PC-3 (cell line): ENCODE measurements at regions not wholly inside any gene's neighbourhood (a gene's known extent, or its start where the extent isn't known, plus 50 kb on each side); places are given as distances from the start of the nearest gene placed in this dataset.

Experiments used
- ATAC-seq: fragments of 200-7000 bp; cut with Tn5 transposase; 2 replicates; pipeline ENCODE4 v1.9.1; 2020; ENCODE audit warnings: mild to moderate bottlenecking, moderate library complexity
- BruUV-seq: library from RNA; stranded (reverse); fragments of 400-500 nt; replicated peaks from 2 replicates; lab custom pipeline; 2021; lab: Mats Ljungman, UMichigan
- CTCF ChIA-PET: fragments of 300-600 bp; sonication (Branson Sonifier 250); formaldehyde crosslinking; loops from one replicate; lab custom pipeline; 2022; ENCODE audit warnings: antibody characterized with exemption; lab: Charles Lee
- POLR2A ChIA-PET: fragments of 300-600 bp; sonication (Branson Sonifier 250); formaldehyde crosslinking; loops from one replicate; lab custom pipeline; 2022; ENCODE audit warnings: antibody characterized with exemption; ENCODE audit not compliant: unreplicated experiment; lab: Charles Lee
- DNase-seq: peaks from one replicate; pipeline ENCODE4 v3.0.0-alpha.2; 2015
- H2AFZ ChIP-seq: fragments of 300-600 bp; sonication (generic); 2 replicates; pipeline ENCODE4 v1.6.0; 2016; ENCODE audit warnings: antibody characterized with exemption, low read length
- H3F3A ChIP-seq: fragments of 300-600 bp; sonication (generic); one replicate; pipeline ENCODE4 v1.6.0; 2017; ENCODE audit warnings: antibody characterized with exemption, low read length, control low read depth, mild to moderate bottlenecking; ENCODE audit not compliant: unreplicated experiment
- H3K27ac ChIP-seq: fragments of 300-600 bp; sonication (generic); 2 replicates; pipeline ENCODE4 v1.5.1; 2016; ENCODE audit warnings: mild to moderate bottlenecking, low read length
- H3K27me3 ChIP-seq: fragments of 300-600 bp; sonication (generic); 2 replicates; pipeline ENCODE4 v1.6.1; 2016; ENCODE audit warnings: low read length, mixed read lengths
- H3K36me3 ChIP-seq: fragments of 300-600 bp; sonication (generic); 2 replicates; pipeline ENCODE4 v1.6.1; 2016; ENCODE audit warnings: low read depth, mixed run types, low read length, mixed read lengths
- H3K4me1 ChIP-seq: fragments of 300-600 bp; sonication (generic); 2 replicates; pipeline ENCODE4 v1.5.1; 2016; ENCODE audit warnings: low read length; ENCODE audit not compliant: insufficient read depth
- H3K4me2 ChIP-seq: fragments of 300-600 bp; sonication (generic); 2 replicates; pipeline ENCODE4 v1.6.0; 2016; ENCODE audit warnings: low read length
- H3K4me3 ChIP-seq: fragments of 300-600 bp; sonication (generic); 2 replicates; pipeline ENCODE4 v1.5.1; 2016; ENCODE audit warnings: mild to moderate bottlenecking, low read length, mixed read lengths
- H3K79me2 ChIP-seq: fragments of 300-600 bp; sonication (generic); 2 replicates; pipeline ENCODE4 v1.6.1; 2017; ENCODE audit warnings: low read length, mixed read lengths
- H3K9ac ChIP-seq: fragments of 300-600 bp; sonication (generic); 2 replicates; pipeline ENCODE4 v1.6.0; 2016; ENCODE audit warnings: mild to moderate bottlenecking, low read length
- H3K9me2 ChIP-seq: fragments of 300-600 bp; sonication (generic); replicated peaks from 2 replicates; pipeline ENCODE4 v1.6.1; 2016; ENCODE audit warnings: mixed run types, low read length, mixed read lengths
- H3K9me3 ChIP-seq: fragments of 300-600 bp; sonication (generic); 2 replicates; pipeline ENCODE4 v1.6.1; 2016; ENCODE audit warnings: low read length, mixed read lengths
- H4K20me1 ChIP-seq: fragments of 300-600 bp; sonication (generic); 2 replicates; pipeline ENCODE4 v1.6.1; 2016; ENCODE audit warnings: low read length, mixed read lengths
- CTCF ChIP-seq: fragments of 300-600 bp; sonication (generic); conservative IDR thresholded peaks from 2 replicates; pipeline ENCODE4 v1.5.1; 2017; ENCODE audit warnings: antibody characterized with exemption, low read depth, mild to moderate bottlenecking, low read length
- EZH2 ChIP-seq: fragments of 300-600 bp; sonication (generic); IDR thresholded peaks from one replicate; pipeline ENCODE4 v1.6.1; 2017; ENCODE audit warnings: antibody characterized with exemption, mild to moderate bottlenecking, low read length; ENCODE audit not compliant: unreplicated experiment
- EZH2phosphoT487 ChIP-seq: fragments of 300-600 bp; sonication (generic); IDR thresholded peaks from 2 replicates; pipeline ENCODE4 v1.6.1; 2018; ENCODE audit warnings: mild to moderate bottlenecking, antibody characterized with exemption, low read length, borderline replicate concordance
- intact Hi-C: fragments of 100-400 bp; cut with micrococcal nuclease; formaldehyde crosslinking; loops from 2 replicates; pipeline ENCODE4 v1.9.0; 2023

GRCh38 chr10:43885842-43886241, 237.2 kb upstream of the ZNF32 start:
- Histone ChIP-seq H4K20me1 (no peaks in the 10 kb centered on the region), H3K9me3 (0 out of 2 replicates have a peak, but pooled peaks cover 3% of the 10 kb centered on the region), H3K4me2 (no peak overlapping the region), H3K36me3 (no peaks in the 10 kb centered on the region), H3K4me1 (peaks cover 13% of the 10 kb centered on the region; the same call in 1 of the 2 replicates), H3K9me2 (no peaks in the 10 kb centered on the region), H3K27me3 (no peaks in the 10 kb centered on the region), H3K9ac (no peak overlapping the region), H2AFZ (no peak overlapping the region), H3K79me2 (no peaks in the 10 kb centered on the region), H3F3A (no peaks in the 10 kb centered on the region), H3K4me3 (no peak overlapping the region), H3K27ac (no peak overlapping the region)
- POLR2A ChIA-PET = no interaction called here
- BruUV-seq = no TSS peak
- CTCF ChIA-PET = no interaction called here
- DNase-seq (no peak), ATAC-seq (no peak)
- TF ChIP-seq EZH2phosphoT487 (no peak), EZH2 (no peak), CTCF (peak; percentile 19; the same call in 1 of the 2 replicates)
- intact Hi-C loops = loop anchor here (10.0 kb wide), 1 partner anchor 49 kb away; no protein-coding TSS in a partner anchor

- TF ChIP-seq EZH2phosphoT487 = no peak
- TF ChIP-seq CTCF = no peak
- no peak for TF ChIP-seq EZH2
- no TSS peak for BruUV-seq
- Histone ChIP-seq H3K79me2 (no peaks in the 10 kb centered on the region), H3K4me3 (no peak overlapping the region), H3K9me3 (0 out of 2 replicates have a peak, but pooled peaks cover 3% of the 10 kb centered on the region), H3K27ac (no peak overlapping the region), H3K27me3 (no peaks in the 10 kb centered on the region), H3K9me2 (no peaks in the 10 kb centered on the region), H3F3A (no peaks in the 10 kb centered on the region), H3K4me2 (no peak overlapping the region), H3K9ac (no peak overlapping the region), H3K36me3 (no peaks in the 10 kb centered on the region), H3K4me1 (peaks cover 11% of the 10 kb centered on the region; the same call in 1 of the 2 replicates), H2AFZ (no peak overlapping the region), H4K20me1 (no peaks in the 10 kb centered on the region)
- no peak for ATAC-seq
- ChIA-PET POLR2A (no interaction called here), CTCF (no interaction called here)
- intact Hi-C loops = loop anchor here (10.0 kb wide), 1 partner anchor 50 kb away; no protein-coding TSS in a partner anchor
- DNase-seq = no peak
Observed at GRCh38 chr10:43885252-43885651, 236.6 kb upstream of the ZNF32 start.

- Histone ChIP-seq H3K9me2 (no peaks in the 10 kb centered on the region), H3K27me3 (no peaks in the 10 kb centered on the region), H3K27ac (no peak overlapping the region), H3K9me3 (0 out of 2 replicates have a peak, but pooled peaks cover 3% of the 10 kb centered on the region), H3K36me3 (no peaks in the 10 kb centered on the region), H3K79me2 (no peaks in the 10 kb centered on the region), H3K4me2 (no peak overlapping the region), H3F3A (no peaks in the 10 kb centered on the region), H3K9ac (no peak overlapping the region), H4K20me1 (no peaks in the 10 kb centered on the region), H2AFZ (no peak overlapping the region), H3K4me1 (peaks cover 11% of the 10 kb centered on the region; the same call in 1 of the 2 replicates), H3K4me3 (no peak overlapping the region)
- BruUV-seq = no TSS peak
- DNase-seq (no peak), ATAC-seq (no peak)
- intact Hi-C loops = loop anchor here (10.0 kb wide), 1 partner anchor 50 kb away; no protein-coding TSS in a partner anchor
- POLR2A ChIA-PET = no interaction called here
- CTCF ChIA-PET = no interaction called here
- TF ChIP-seq EZH2phosphoT487 = no peak
- TF ChIP-seq EZH2 = no peak
- no peak for TF ChIP-seq CTCF
Observed at GRCh38 chr10:43884501-43885105, 235.9 kb upstream of the ZNF32 start.
